Smooth muscle cell of the brain vasculature (primary cell): ENCODE measurements at regions not wholly inside any gene's neighbourhood (a gene's known extent, or its start where the extent isn't known, plus 50 kb on each side); places are given as distances from the start of the nearest gene placed in this dataset.
"Not testable (repeated sequence)": the region's sequence is repeated elsewhere in the genome, so short reads cannot be mapped to it uniquely, and the experiment has no call there.

Source experiments
- DNase-seq: peaks from one replicate; pipeline ENCODE4 v3.0.0-alpha.2; 2012; ENCODE audit warnings: low read depth, low spot score

DNA sequence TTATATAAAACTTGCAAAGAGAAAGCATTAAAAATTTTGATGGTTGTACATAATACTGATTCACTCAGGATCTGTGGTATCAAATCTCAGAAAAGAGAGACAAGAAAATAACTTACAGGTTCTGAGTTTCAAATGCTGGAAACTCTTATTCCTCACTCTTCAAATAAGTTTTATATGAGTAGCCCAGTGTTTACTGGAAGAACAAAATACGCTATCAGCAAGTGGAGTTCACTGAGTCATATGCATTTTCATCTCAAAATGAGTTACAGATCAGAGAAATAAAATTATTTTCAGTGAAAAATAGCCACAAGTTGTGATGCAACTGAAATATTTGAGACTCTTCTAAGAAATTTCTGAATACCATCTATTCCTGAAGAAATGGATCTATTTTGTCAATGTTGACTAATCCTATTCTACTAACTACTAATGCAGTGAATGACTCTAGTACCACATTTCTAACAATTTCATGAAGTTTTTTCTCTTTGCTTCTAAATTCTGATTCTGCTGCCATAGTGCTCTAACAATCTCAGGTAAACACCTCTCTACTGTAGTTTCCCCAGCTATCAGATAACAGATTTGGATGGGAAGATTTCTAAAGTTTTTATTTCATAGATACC, 391.7 kb downstream of the ZEB2 start:
- DNase-seq = no peak

DNA sequence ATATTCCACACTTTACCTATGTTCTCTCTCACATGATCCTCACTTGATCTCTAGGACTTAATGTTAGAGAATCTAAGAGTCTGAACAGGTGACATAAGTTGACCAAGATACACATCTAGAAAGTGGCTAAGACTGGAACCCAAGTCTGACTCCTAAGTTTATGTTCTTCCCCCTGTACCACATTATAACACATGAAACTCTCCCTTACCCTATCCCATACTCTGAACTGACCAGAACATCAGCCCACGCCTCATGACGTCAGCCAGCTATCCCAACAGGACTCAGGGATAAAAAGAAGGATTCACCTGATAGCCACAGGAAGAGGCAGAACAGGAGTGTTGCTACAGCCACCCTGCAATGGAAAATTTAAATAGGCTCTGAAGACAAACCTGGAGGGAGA, 392.2 kb downstream of the ZEB2 start:
- DNase-seq = no peak

DNA sequence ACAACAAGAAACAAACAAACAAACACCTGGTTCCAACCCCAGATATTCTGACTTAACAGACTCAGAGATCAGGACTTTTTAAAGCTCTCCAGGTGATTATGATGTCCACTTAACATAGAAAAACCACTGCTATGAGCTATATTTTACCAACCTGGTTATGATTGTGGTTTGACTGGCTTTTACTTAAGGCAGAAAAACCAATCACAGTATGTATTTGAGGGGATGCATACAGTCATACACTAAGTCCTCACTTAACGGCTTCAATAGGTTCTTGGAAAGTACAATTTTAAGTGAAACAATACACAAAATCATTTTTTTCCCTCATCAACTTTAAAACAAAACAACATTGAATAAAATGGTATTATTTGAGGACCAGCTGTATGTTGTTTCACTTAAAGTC, 393.6 kb downstream of the ZEB2 start:
- DNase-seq = no peak

DNA sequence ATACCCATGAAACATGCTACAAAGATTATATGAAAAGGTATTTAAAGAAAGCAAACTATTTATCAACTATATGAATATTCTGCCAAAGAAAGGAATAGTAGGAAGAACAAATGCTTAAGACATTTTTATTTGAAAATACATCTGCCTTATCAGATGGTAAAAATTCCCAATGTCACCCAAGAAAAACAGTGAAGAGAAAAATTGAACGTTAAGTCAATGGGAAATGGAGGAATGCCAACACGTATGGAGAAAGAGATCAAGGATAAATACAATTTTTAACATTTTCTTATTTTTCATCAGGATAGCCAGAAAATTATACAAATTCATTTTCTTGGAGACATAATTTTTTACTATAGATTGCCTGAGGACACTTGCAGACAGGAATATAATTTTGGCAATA, 394.2 kb downstream of the ZEB2 start:
- DNase-seq = no peak

DNA sequence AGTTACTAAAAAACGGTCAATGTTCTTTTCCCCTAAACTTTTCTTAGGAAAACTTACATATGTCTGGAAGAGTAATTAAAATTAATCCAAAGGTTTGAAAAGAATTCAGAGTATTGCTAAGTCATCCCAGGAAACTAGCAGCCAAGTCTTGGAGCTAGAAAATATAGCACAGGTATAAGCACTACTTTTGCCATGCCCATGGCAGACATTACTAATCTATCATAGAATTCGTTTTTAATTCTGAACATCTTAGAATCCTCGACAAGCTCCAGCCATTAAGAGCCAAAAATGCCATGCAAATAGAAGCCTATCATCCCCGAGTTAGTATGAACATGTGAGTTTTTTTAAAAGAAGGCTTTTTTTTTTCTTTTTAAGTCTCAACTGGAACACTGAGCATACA, 395.0 kb downstream of the ZEB2 start:
- DNase-seq = no peak

DNA sequence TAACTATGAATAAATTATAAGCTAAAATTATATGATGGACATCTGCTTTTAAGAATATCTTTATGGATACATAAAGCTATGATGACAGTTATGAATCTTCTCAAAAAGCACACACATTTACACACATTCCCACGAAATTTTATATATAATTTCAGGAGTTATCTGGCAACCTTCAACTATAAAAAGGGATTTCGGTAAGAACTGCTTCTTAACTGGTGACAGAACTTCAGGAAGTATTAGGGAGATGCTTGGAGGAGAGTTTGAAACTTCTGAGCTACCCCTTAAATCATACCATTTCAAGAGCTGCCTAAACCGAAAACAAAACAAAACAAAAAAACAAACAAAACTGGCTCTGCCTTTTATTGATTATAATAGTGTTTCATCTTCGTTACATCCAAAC, 399.4 kb downstream of the ZEB2 start:
- DNase-seq = no peak

DNA sequence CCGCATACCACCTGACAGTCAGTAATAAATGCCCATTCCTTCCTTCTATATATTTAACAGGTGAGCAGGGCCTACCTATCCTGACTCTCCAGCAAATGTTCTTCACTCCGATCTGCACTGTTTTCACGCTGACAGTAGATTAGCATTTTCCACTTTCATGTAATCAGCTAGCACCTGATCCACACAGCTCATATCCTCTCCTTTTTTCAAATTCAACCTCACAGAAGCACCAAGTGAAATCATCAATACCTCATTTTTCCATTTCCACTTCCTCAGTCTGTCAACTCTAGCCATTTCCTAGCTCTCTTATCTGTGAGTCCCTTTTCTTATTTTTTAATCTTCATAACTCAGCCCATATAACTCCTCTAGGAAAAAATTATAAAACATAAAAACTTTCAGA, 402.8 kb downstream of the ZEB2 start:
- no peak for DNase-seq

DNA sequence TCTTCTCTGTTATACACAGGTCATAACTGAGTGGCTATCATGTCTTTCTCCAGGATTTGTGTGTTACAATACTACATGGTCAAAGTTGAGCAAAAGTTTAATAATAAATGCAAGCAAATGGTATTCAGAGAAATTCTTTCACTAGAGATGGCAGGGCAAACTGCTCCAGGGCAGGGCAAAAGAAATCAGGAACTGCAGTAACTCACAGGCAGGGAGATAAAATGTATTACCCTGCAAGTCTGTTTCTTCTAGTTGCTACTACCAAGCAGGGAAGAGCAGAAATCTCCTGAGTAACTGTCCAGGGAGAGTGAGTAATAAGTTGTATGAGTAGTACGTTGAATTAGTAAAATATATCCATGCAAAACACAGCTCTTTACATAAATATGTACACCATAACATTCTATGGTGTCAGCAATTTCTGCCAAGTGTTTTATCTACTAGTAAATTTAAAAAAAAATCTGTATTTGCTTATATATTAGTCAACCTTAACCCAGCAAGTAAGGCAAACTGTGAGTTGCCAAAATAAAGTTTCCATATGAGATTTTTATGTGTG, 404.1 kb downstream of the ZEB2 start:
- no peak for DNase-seq

DNA sequence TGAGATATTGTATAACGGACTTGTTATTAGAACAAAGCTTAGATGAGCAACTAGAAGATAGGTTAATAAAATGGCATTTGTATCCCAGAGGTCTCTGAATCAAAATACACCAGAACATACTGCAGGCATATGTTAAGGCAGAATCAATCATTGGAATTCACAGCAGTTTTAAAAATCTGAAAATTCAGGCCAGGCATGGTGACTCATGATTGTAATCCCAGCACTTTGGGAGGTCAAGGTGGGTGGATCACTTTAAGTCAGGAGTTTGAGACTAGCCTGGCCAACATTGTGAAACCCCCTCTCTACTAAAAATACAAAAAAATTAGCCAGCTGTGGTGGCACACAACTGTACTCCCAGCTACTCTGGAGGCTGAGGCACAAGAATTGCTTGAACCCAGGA, 405.2 kb downstream of the ZEB2 start:
- no peak for DNase-seq

DNA sequence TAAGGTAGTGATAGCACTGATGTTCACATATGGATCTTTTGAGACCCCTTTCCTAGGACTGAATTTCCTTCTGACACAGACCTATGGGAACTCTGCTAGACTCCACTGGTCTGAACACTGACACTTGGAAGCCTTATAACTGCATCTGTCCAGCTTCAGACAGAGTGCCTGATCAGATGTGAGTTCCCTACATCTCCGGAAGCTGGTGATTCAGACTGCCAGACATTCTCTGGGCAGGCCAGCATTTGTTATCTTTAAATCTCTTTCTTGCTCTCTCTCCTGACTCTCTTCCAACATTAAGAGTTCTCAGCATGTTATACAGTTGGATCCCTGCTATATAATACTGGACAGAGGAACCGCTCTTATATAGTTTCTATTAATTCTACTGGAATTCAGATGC, 408.5 kb downstream of the ZEB2 start:
- DNase-seq = peak; percentile 57

DNA sequence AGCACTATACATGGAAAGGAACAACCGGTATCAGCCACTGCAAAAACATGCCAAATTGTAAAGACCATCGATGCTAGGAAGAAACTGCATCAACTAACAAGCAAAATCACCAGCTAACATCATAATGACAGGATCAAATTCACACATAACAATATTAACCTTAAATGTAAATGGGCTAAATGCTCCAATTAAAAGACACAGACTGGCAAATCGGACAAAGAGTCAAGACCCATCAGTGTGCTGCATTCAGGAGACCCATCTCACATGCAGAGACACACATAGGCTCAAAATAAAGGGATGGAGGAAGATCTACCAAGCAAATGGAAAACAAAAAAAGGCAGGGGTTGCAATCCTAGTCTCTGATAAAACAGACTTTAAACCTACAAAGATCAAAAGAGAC, 413.8 kb downstream of the ZEB2 start:
- DNase-seq = not testable (repeated sequence)

DNA sequence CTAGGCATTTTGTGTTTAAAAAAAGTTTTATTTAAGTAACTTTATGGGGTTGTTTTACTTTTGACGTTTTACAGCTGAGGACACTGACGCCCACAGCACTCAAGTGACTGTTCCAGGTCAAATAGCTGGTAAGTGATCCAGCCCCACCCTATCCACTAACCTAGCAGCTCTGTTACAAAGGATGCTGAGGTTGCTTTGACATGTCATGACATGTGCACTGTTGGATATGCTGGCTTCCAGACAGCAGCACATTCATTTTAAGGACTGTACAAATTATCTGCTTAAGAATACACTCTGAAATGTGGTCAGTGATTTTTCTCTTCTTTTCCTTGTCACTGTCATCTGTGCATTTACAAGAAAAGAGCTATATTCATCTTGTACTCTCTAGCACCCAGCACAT, 417.5 kb downstream of the ZEB2 start:
- DNase-seq = no peak

DNA sequence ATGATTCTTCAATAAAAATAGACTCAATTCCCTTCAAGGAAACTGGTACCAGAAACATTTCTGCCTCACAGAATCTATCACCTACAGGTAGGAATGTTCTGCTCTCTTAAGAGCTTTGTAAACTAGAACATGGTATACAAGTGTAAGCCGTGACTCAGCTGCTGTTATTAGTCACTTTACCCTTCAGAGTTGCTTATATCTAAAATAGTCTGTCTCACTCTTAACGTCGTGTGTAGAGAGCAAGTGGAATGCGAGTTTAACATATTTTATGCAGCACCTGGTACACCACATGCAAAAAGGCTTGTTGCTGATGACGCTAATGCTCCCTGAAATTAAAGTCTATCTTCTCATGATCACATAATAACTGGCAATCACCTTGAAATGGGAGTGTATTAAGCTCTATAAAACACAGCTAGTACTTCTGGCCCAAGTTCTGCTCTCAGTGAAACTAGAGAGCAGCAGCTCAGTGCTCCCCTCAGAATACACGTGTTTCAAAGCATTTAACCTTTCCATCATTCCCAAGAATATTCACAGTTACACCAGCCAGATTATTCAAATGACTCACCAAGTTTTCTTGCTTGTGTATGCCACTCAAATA, 420.0 kb downstream of the ZEB2 start:
- DNase-seq = no peak

DNA sequence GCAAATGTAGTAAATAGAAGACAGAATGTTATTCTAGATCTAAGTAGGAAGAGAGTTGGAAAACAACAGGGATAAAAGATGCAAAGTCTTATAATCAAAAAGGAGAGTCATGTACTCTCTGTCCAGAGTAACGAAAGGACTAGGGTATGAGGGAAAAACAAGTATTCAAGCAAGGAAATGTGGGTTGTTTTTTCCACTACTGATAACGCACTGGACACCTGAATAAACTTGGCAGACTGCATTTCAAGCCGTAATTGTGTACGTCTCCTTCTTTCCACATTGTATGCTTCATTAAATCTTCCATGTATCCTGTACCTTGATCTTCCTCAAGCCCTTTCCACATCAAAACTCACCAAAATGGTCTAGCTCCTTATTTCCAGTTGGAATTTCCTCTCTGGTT, 420.6 kb downstream of the ZEB2 start:
- DNase-seq = no peak

DNA sequence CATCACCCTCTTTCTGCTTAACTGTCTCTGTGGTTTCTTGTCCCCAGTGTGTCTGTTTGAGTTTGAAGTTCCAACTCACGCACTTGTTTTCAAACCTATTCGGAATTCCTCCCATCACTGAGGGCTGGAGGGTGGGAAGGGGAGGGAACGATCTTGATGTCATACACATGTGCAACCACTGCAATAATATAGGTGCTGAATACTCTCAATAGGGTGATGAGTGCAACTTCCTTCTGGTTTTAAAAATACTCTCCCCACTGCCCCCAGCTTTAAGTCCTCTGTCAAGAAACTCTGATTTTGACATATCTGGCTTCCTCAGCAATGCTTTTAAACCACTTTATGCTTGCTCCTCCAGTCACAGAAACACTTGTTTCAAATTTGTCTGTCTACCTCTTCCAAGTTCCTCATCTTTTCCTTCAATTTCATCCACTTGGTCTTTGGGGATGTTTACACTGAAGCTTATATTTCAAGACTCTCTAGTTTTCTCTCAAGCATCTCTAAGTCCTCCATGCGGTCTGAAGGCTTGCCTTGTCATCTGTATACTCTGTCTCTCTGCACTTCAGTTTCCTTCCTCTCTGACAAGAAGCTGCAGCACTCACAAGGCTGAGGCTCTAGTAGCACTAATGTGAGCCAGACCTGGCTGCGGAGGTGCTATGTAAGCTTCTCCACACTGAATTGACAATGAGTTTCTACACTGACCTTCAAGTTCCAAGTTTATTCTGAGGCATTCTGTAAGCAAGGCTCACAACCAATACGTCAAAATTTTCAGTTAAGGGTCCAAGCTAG, 422.3 kb downstream of the ZEB2 start:
- DNase-seq = no peak

DNA sequence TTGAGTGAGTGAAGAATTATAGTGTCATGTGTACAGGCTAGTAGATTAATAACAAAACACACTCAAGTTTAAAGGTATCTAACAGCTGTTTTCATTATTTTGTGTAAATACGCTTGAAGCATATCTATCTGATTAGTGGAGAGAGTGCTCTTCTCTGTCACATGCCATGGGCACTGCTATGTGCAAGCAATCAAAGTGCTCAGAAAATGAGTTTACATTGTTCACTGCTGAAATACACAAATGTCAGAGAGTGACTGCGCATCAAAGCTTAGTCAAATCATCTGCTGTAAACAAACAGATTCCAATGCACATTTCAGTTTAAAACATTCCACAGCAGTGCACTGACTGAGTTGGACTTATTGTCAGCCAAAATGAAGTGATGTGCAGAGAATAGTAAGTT, 423.4 kb downstream of the ZEB2 start:
- DNase-seq = no peak

DNA sequence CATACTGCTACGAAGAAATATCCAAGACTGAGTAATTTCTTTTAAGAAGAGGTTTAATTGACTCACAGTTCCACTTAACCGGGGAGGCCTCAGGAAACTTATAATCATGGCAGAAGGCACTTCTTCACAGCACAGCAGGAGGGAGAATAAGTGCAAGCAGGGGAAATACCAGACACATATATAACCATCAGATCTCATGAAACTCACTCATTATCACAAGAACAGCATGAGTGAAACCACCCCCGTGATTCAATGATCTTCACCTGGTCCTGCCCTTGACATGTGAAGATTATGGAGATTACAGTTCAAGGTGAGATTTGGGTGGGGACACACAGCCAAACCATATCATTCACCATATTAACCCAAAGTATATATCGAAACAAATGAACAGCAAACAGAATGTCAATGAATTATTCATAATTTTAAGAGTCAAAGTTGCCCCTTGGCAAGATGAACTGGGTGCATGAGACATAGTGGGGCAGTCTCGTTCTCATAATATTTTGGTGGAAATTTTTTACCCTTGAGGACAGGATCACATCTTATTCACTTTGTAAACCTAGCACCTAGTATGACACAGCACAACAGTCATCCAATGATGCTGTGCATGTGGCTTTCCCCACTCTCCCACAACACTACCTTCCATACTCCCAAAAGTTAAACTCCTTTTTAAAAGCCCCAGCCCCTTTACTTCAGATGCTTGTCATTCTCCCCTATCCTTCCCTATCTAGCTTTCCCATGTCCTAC, 425.3 kb downstream of the ZEB2 start:
- DNase-seq = no peak

DNA sequence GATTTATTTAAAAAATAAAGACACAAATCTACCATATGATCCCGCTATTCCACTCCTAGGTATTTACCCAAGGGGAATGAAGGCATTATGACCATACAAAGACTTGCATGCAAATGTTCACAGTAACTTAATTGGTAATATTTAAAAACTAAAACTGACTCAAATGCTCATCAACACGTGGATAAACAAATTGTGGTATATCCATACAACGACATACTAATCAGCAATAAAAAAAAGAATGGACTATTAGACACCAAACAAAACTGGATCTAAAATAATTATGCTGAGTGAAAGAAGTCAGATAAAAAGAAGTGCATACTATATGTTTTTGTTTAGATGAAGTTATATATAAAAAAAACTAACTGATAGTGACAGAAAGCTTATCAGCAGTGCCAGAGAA, 428.3 kb downstream of the ZEB2 start:
- DNase-seq = no peak

DNA sequence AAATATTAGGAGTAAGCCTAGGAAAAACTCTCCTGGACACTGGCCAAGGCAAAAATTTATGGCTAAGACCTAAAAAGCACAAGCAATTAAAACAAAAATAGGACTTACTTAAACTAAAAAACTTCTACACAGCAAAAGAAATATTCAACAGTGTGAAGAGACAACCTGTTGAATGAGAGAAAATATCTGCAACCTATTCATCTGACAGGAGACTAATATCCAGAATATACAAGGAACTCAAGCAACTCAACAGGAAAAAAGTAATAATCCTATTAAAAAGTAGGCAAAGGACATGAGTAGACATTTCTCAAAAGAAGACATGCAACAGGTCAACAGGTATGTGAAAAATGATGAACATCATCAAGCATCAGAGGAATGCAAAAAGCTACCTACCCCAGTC, 431.1 kb downstream of the ZEB2 start:
- DNase-seq = no peak

DNA sequence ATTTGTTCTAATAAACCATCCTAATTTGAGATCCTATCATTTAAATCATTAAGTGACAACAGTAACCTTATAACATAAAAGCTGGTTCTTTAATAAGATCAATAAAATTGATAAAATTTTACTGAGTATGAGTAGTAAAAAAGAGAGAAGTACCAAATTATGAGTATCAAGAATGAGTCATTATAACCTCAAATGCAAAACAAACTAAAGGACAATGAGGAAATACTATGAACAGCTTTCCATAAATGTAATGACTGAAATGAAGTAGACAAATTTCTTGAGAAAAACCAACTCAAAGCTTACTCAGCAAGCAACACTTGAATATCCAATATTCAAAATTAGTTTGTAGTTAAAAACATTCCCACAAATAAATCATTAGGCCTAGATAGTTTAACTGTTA, 433.0 kb downstream of the ZEB2 start:
- no peak for DNase-seq

DNA sequence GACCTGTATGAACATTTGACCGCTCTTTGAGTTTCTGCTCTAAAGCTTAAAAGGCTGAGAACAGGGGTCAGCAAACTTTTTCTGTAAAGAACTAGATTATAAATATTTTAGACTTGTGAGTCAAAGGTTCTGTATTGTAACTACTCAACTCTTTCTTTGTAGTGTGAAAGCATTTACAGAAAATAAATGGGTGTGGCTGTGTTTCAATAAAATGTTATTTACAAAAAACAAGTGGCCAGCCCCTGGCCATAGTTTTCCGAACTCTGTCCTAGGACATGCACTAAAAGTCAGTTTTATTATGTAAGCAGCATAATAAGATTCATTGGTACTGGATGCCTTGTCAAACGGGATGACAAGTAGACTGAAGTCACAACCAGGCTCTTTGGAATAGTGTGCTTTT, 434.9 kb downstream of the ZEB2 start:
- no peak for DNase-seq

DNA sequence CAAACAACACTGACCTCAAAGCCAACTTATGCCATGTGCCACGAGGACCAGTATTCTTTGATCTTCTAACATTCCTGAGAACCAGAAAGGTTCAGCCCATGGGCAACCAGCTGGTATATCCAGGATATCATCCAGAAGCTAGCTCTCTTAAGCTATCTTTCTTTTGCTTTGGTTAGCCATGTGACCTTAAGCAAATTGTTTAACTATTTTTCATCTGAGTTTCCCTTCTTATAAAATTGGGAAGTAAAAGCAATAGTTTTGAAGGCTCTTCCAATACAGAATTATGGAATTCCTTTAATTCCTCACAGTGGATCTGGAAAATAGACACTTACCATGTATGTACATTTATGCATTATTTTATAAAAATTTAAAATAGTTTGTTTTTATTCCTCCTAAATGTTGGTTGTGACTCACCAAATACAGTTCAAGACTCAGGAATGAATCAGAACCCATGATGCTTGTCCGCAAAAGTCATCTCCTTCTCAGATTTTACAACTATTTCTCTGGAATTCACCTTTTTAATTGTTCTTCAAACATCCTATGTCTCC, 435.7 kb downstream of the ZEB2 start:
- peak; percentile 45 for DNase-seq
